Activated naive CD8-positive, alpha-beta T cell treated with anti-CD3 and anti-CD28 coated beads, Interleukin-2, amount 50 U/mL, for 24 hours (primary cell): ENCODE measurements at regions not wholly inside any gene's neighbourhood (a gene's known extent, or its start where the extent isn't known, plus 50 kb on each side); places are given as distances from the start of the nearest gene placed in this dataset.

ENCODE experiments used
- ATAC-seq: fragments of 150-1000 bp; cut with Tn5 transposase; one replicate; pipeline ENCODE4 v1.10.0; 2021
- DNase-seq: peaks from one replicate; pipeline ENCODE4 v3.0.0; 2021
- H3K27ac Mint-ChIP-seq: one replicate; pipeline ENCODE4 v1.8.0; 2021; ENCODE audit warnings: mild to moderate bottlenecking, mixed read lengths
- H3K27me3 Mint-ChIP-seq: one replicate; pipeline ENCODE4 v1.8.0; 2021; ENCODE audit warnings: mixed read lengths
- H3K36me3 Mint-ChIP-seq: one replicate; pipeline ENCODE4 v1.8.0; 2021; ENCODE audit warnings: low read depth, mixed read lengths
- H3K4me1 Mint-ChIP-seq: one replicate; pipeline ENCODE4 v1.8.0; 2021; ENCODE audit warnings: mixed read lengths
- H3K4me3 Mint-ChIP-seq: one replicate; pipeline ENCODE4 v1.8.0; 2021; ENCODE audit warnings: mild to moderate bottlenecking, moderate library complexity, mixed read lengths
- H3K9me3 Mint-ChIP-seq: one replicate; pipeline ENCODE4 v1.8.0; 2021; ENCODE audit warnings: mixed read lengths

GRCh38 chr19:33887891-33888290 is 91.2 kb downstream of the KCTD15 start:
- H3K27ac Mint-ChIP-seq: no peak overlapping the region
- H3K36me3 Mint-ChIP-seq: no peaks in the 10 kb centered on the region
- no peak for ATAC-seq
- H3K9me3 Mint-ChIP-seq: no peaks in the 10 kb centered on the region
- no peak overlapping the region for H3K4me3 Mint-ChIP-seq
- H3K27me3 Mint-ChIP-seq: peaks cover 13% of the 10 kb centered on the region
- DNase-seq: no peak
- H3K4me1 Mint-ChIP-seq: peaks cover 2% of the 10 kb centered on the region

GRCh38 chr19:33888665-33889064 is 92.0 kb downstream of the KCTD15 start:
- Mint-ChIP-seq H3K36me3 (no peaks in the 10 kb centered on the region), H3K27ac (no peak overlapping the region), H3K4me3 (no peak overlapping the region), H3K9me3 (no peaks in the 10 kb centered on the region), H3K27me3 (peaks cover 13% of the 10 kb centered on the region), H3K4me1 (peaks cover 2% of the 10 kb centered on the region)
- ATAC-seq (no peak), DNase-seq (no peak)

- H3K27ac Mint-ChIP-seq: no peak overlapping the region
- DNase-seq: no peak
These were observed 93.9 kb downstream of the KCTD15 start for GRCh38 chr19:33890569-33890968.

GRCh38 chr19:33891773-33892172 is 95.1 kb downstream of the KCTD15 start:
- Mint-ChIP-seq H3K27me3 (peaks cover 10% of the 10 kb centered on the region), H3K4me1 (no peaks in the 10 kb centered on the region), H3K4me3 (no peak overlapping the region), H3K36me3 (no peaks in the 10 kb centered on the region), H3K27ac (no peak overlapping the region), H3K9me3 (no peaks in the 10 kb centered on the region)
- DNase-seq: no peak
- no peak for ATAC-seq

More at GRCh38 chr19:33890569-33890968, 93.9 kb downstream of the KCTD15 start:
- Mint-ChIP-seq H3K9me3 (no peaks in the 10 kb centered on the region), H3K4me3 (no peak overlapping the region), H3K36me3 (no peaks in the 10 kb centered on the region), H3K4me1 (no peaks in the 10 kb centered on the region), H3K27me3 (peaks cover 9% of the 10 kb centered on the region)
- ATAC-seq: no peak

GRCh38 chr19:33894787-33895186 is 98.1 kb downstream of the KCTD15 start:
- H3K27ac Mint-ChIP-seq: no peak overlapping the region
- no peak overlapping the region for H3K4me3 Mint-ChIP-seq
- H3K36me3 Mint-ChIP-seq: no peaks in the 10 kb centered on the region

GRCh38 chr19:33895366-33895765 is 98.7 kb downstream of the KCTD15 start:
- H3K4me1 Mint-ChIP-seq: no peaks in the 10 kb centered on the region
- peaks cover 11% of the 10 kb centered on the region for H3K27me3 Mint-ChIP-seq
- peaks cover 16% of the 10 kb centered on the region for H3K9me3 Mint-ChIP-seq
- no peak for DNase-seq
- no peak for ATAC-seq
- H3K4me3 Mint-ChIP-seq: no peak overlapping the region
- no peak overlapping the region for H3K27ac Mint-ChIP-seq
- H3K36me3 Mint-ChIP-seq: no peaks in the 10 kb centered on the region

More at GRCh38 chr19:33894787-33895186, 98.1 kb downstream of the KCTD15 start:
- H3K9me3 Mint-ChIP-seq: peaks cover 16% of the 10 kb centered on the region
- H3K4me1 Mint-ChIP-seq: no peaks in the 10 kb centered on the region
- no peak for ATAC-seq
- peaks cover 9% of the 10 kb centered on the region for H3K27me3 Mint-ChIP-seq
- no peak for DNase-seq

- Mint-ChIP-seq H3K9me3 (peaks cover 16% of the 10 kb centered on the region), H3K4me3 (no peak overlapping the region), H3K36me3 (no peaks in the 10 kb centered on the region), H3K27ac (no peak overlapping the region), H3K27me3 (peaks cover 27% of the 10 kb centered on the region), H3K4me1 (no peaks in the 10 kb centered on the region)
- ATAC-seq (no peak), DNase-seq (no peak)
These were observed 101.5 kb downstream of the KCTD15 start for GRCh38 chr19:33898062-33898677.

GRCh38 chr19:33900817-33901216 is 104.1 kb downstream of the KCTD15 start:
- Mint-ChIP-seq H3K36me3 (no peaks in the 10 kb centered on the region), H3K4me3 (no peak overlapping the region), H3K9me3 (peaks cover 16% of the 10 kb centered on the region), H3K4me1 (peaks cover 3% of the 10 kb centered on the region), H3K27ac (no peak overlapping the region), H3K27me3 (peaks cover 43% of the 10 kb centered on the region)
- ATAC-seq (no peak), DNase-seq (no peak)

GRCh38 chr19:33902395-33902794 is 105.7 kb downstream of the KCTD15 start:
- no peak overlapping the region for H3K27ac Mint-ChIP-seq
- DNase-seq: no peak
- no peak overlapping the region for H3K4me3 Mint-ChIP-seq
- H3K9me3 Mint-ChIP-seq: peaks cover 16% of the 10 kb centered on the region
- ATAC-seq: no peak
- peaks cover 3% of the 10 kb centered on the region for H3K4me1 Mint-ChIP-seq
- no peaks in the 10 kb centered on the region for H3K36me3 Mint-ChIP-seq
- H3K27me3 Mint-ChIP-seq: peaks cover 47% of the 10 kb centered on the region

- Mint-ChIP-seq H3K9me3 (peaks cover 13% of the 10 kb centered on the region), H3K4me3 (no peak overlapping the region), H3K4me1 (peaks cover 3% of the 10 kb centered on the region), H3K27ac (no peak overlapping the region), H3K36me3 (no peaks in the 10 kb centered on the region), H3K27me3 (peaks cover 53% of the 10 kb centered on the region)
- no peak for ATAC-seq
- no peak for DNase-seq
These were observed 106.3 kb downstream of the KCTD15 start for GRCh38 chr19:33902802-33903488.

- H3K4me1 Mint-ChIP-seq: peaks cover 3% of the 10 kb centered on the region
- peaks cover 8% of the 10 kb centered on the region for H3K9me3 Mint-ChIP-seq
- peaks cover 58% of the 10 kb centered on the region for H3K27me3 Mint-ChIP-seq
- H3K36me3 Mint-ChIP-seq: no peaks in the 10 kb centered on the region
- DNase-seq (no peak), ATAC-seq (no peak)
- no peak overlapping the region for H3K4me3 Mint-ChIP-seq
- H3K27ac Mint-ChIP-seq: no peak overlapping the region
These were observed 106.8 kb downstream of the KCTD15 start for GRCh38 chr19:33903489-33903850.

GRCh38 chr19:33904681-33905080 is 108.0 kb downstream of the KCTD15 start:
- Mint-ChIP-seq H3K27me3 (peaks cover 64% of the 10 kb centered on the region), H3K4me1 (peaks cover 3% of the 10 kb centered on the region), H3K36me3 (no peaks in the 10 kb centered on the region), H3K4me3 (no peak overlapping the region), H3K9me3 (no peaks in the 10 kb centered on the region), H3K27ac (no peak overlapping the region)
- ATAC-seq: no peak
- no peak for DNase-seq

- H3K4me1 Mint-ChIP-seq: peaks cover 3% of the 10 kb centered on the region
- DNase-seq: no peak
- H3K4me3 Mint-ChIP-seq: peak overlapping the region; percentile 42
- no peaks in the 10 kb centered on the region for H3K9me3 Mint-ChIP-seq
- peaks cover 62% of the 10 kb centered on the region for H3K27me3 Mint-ChIP-seq
- no peak for ATAC-seq
- H3K36me3 Mint-ChIP-seq: no peaks in the 10 kb centered on the region
- H3K27ac Mint-ChIP-seq: no peak overlapping the region
These were observed 108.8 kb downstream of the KCTD15 start for GRCh38 chr19:33905473-33905936.

GRCh38 chr19:33905937-33906577 is 109.4 kb downstream of the KCTD15 start:
- DNase-seq (peak; percentile 8), ATAC-seq (no peak)
- H3K27me3 Mint-ChIP-seq: peaks cover 60% of the 10 kb centered on the region
- peaks cover 3% of the 10 kb centered on the region for H3K4me1 Mint-ChIP-seq
- no peaks in the 10 kb centered on the region for H3K9me3 Mint-ChIP-seq
- no peak overlapping the region for H3K27ac Mint-ChIP-seq
- H3K36me3 Mint-ChIP-seq: no peaks in the 10 kb centered on the region
- no peak overlapping the region for H3K4me3 Mint-ChIP-seq
